Endodermal cell (in vitro differentiated cells): ENCODE measurements at regions not wholly inside any gene's neighbourhood (a gene's known extent, or its start where the extent isn't known, plus 50 kb on each side); places are given as distances from the start of the nearest gene placed in this dataset.
"Not testable (repeated sequence)": the region's sequence is repeated elsewhere in the genome, so short reads cannot be mapped to it uniquely, and the experiment has no call there.

ENCODE experiments used
- DNase-seq: peaks from one replicate; pipeline ENCODE4 v3.0.0-alpha.2; 2017
- H3K27ac ChIP-seq: 2 replicates; pipeline ENCODE4 v1.5.1; 2013; ENCODE audit warnings: mild to moderate bottlenecking, low read depth, low read length, moderate library complexity
- H3K27me3 ChIP-seq: 2 replicates; pipeline ENCODE4 v1.6.1; 2013; ENCODE audit warnings: mild to moderate bottlenecking, low read length, moderate library complexity; ENCODE audit not compliant: insufficient read depth, control insufficient read depth, poor library complexity, severe bottlenecking
- H3K36me3 ChIP-seq: 2 replicates; pipeline ENCODE4 v1.7.0; 2013; ENCODE audit warnings: mild to moderate bottlenecking, low read length, moderate library complexity; ENCODE audit not compliant: control insufficient read depth, insufficient read depth
- H3K4me1 ChIP-seq: one replicate; pipeline ENCODE4 v1.7.0; 2013; ENCODE audit warnings: low read length; ENCODE audit not compliant: control insufficient read depth, insufficient read depth
- H3K4me3 ChIP-seq: 2 replicates; pipeline ENCODE4 v1.5.1; 2013; ENCODE audit warnings: mild to moderate bottlenecking, low read length, moderate library complexity
- H3K9ac ChIP-seq: 2 replicates; pipeline ENCODE4 v1.6.1; 2013; ENCODE audit warnings: mild to moderate bottlenecking, low read length, moderate library complexity; ENCODE audit not compliant: poor library complexity, severe bottlenecking; ENCODE audit errors: extremely low read depth
- H3K9me3 ChIP-seq: 2 replicates; pipeline ENCODE4 v1.6.1; 2013; ENCODE audit warnings: mild to moderate bottlenecking, low read length, moderate library complexity; ENCODE audit not compliant: control insufficient read depth
- H3K27ac Mint-ChIP-seq: 2 replicates; pipeline ENCODE4 v1.8.0; 2020; ENCODE audit warnings: mixed read lengths
- H3K27me3 Mint-ChIP-seq: 2 replicates; pipeline ENCODE4 v1.8.0; 2021; ENCODE audit warnings: mild to moderate bottlenecking, mixed read lengths; ENCODE audit not compliant: insufficient read depth
- H3K36me3 Mint-ChIP-seq: 2 replicates; pipeline ENCODE4 v1.8.0; 2020; ENCODE audit warnings: low read depth, mixed read lengths
- H3K4me1 Mint-ChIP-seq: 2 replicates; pipeline ENCODE4 v1.8.0; 2020; ENCODE audit warnings: mixed read lengths
- H3K4me3 Mint-ChIP-seq: 2 replicates; pipeline ENCODE4 v1.8.0; 2020; ENCODE audit warnings: mild to moderate bottlenecking, moderate library complexity, mixed read lengths
- H3K9me3 Mint-ChIP-seq: 2 replicates; pipeline ENCODE4 v1.8.0; 2020; ENCODE audit warnings: mild to moderate bottlenecking, mixed read lengths
- CTCF ChIP-seq: fragments of 200-600 bp; sonication (generic); conservative IDR thresholded peaks from 2 replicates; pipeline ENCODE4 v1.5.0; 2021; ENCODE audit warnings: antibody characterized with exemption, mild to moderate bottlenecking
- WGBS, 2 experiments: methylation state at CpG; one replicate each; pipeline versions ENCODE4 v1.1.5 to v1.1.7; 2013; ENCODE audit warnings: missing lambda C conversion rate in 2 of 2, mixed read lengths in 1 of 2; ENCODE audit not compliant: insufficient coverage in 1 of 2, insufficient read length in 1 of 2; 5-methylcytosine and 5-hydroxymethylcytosine counted together

- no peaks in the 10 kb centered on the region for H3K36me3 Mint-ChIP-seq
- no peaks in the 10 kb centered on the region for H3K27me3 ChIP-seq
- no peaks in the 10 kb centered on the region for H3K4me1 ChIP-seq
- no peaks in the 10 kb centered on the region for H3K9me3 Mint-ChIP-seq
- DNase-seq = no peak
- no peaks in the 10 kb centered on the region for H3K36me3 ChIP-seq
- no peak overlapping the region for H3K27ac ChIP-seq
- no peak overlapping the region for H3K4me3 Mint-ChIP-seq
- no peak overlapping the region for H3K9ac ChIP-seq
- no peak for TF ChIP-seq CTCF
- H3K9me3 ChIP-seq = no peaks in the 10 kb centered on the region
- H3K27ac Mint-ChIP-seq = no peak overlapping the region
- 81 to 84% methylated on average over 6 to 15 of the region's 15 CpGs for WGBS, 2 experiments
- no peak overlapping the region for H3K4me3 ChIP-seq
- H3K27me3 Mint-ChIP-seq = no peaks in the 10 kb centered on the region
- no peaks in the 10 kb centered on the region for H3K4me1 Mint-ChIP-seq
These were observed 79.2 kb downstream of the DHCR7 start for GRCh38 chr11:71368966-71369365.

DNA sequence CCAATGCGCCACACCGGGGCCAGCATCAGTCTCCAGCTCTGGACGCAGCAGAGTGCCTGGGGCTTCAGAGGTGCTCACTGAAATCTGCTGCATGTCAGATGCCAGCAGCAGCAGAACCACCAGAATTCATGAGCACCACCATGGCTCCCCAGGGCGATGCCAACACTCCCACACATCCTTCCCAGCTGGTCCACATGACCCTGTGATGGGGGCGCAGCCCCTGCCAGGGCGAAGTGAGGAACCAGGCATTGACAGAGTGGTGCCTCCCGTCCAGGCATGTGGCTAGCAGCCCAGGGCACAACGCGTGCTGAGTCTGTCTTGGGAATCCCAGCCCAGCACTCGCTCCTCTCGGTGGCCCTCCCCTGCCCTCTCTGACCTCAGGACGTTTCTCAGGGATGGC, 80.4 kb downstream of the DHCR7 start:
- Histone ChIP-seq H3K4me3 (no peak overlapping the region), H3K27ac (no peak overlapping the region), H3K36me3 (no peaks in the 10 kb centered on the region), H3K9ac (no peak overlapping the region), H3K9me3 (no peaks in the 10 kb centered on the region), H3K4me1 (no peaks in the 10 kb centered on the region), H3K27me3 (no peaks in the 10 kb centered on the region)
- no peaks in the 10 kb centered on the region for H3K36me3 Mint-ChIP-seq
- H3K9me3 Mint-ChIP-seq = no peaks in the 10 kb centered on the region
- H3K27ac Mint-ChIP-seq = no peak overlapping the region
- H3K27me3 Mint-ChIP-seq = no peaks in the 10 kb centered on the region
- WGBS, 2 experiments = 89 to 90% methylated on average over 7 to 12 of the region's 12 CpGs
- no peak for TF ChIP-seq CTCF
- DNase-seq = no peak
- no peaks in the 10 kb centered on the region for H3K4me1 Mint-ChIP-seq
- H3K4me3 Mint-ChIP-seq = no peak overlapping the region

- not testable (repeated sequence) for H3K4me3 ChIP-seq, H3K9me3 ChIP-seq, H3K27me3 ChIP-seq, H3K4me3 Mint-ChIP-seq, H3K9me3 Mint-ChIP-seq, H3K36me3 ChIP-seq, H3K4me1 ChIP-seq, DNase-seq, H3K27me3 Mint-ChIP-seq, H3K36me3 Mint-ChIP-seq, H3K9ac ChIP-seq, H3K27ac ChIP-seq, H3K4me1 Mint-ChIP-seq, H3K27ac Mint-ChIP-seq
- 100% methylated on average over 1 of the region's 3 CpGs for WGBS, 2 experiments
These were observed 80.9 kb downstream of the DHCR7 start for GRCh38 chr11:71367276-71367675.

GRCh38 chr11:71366076-71366475, 82.1 kb downstream of the DHCR7 start:
- Mint-ChIP-seq H3K9me3 (no peaks in the 10 kb centered on the region), H3K27ac (no peak overlapping the region), H3K27me3 (no peaks in the 10 kb centered on the region), H3K36me3 (no peaks in the 10 kb centered on the region), H3K4me3 (no peak overlapping the region), H3K4me1 (no peaks in the 10 kb centered on the region)
- H3K4me3 ChIP-seq = no peak overlapping the region
- no peak overlapping the region for H3K27ac ChIP-seq
- no peak overlapping the region for H3K9ac ChIP-seq
- WGBS, 2 experiments = 86 to 89% methylated on average over 5 to 7 of the region's 7 CpGs
- no peaks in the 10 kb centered on the region for H3K36me3 ChIP-seq
- H3K4me1 ChIP-seq = no peaks in the 10 kb centered on the region
- TF ChIP-seq CTCF = no peak
- H3K9me3 ChIP-seq = peaks cover 6% of the 10 kb centered on the region
- DNase-seq = no peak
- H3K27me3 ChIP-seq = no peaks in the 10 kb centered on the region
